Keratinocyte (primary cell): ENCODE measurements at regions not wholly inside any gene's neighbourhood (a gene's known extent, or its start where the extent isn't known, plus 50 kb on each side); places are given as distances from the start of the nearest gene placed in this dataset.

ENCODE experiments used
- DNase-seq: peaks from one replicate; pipeline ENCODE4 v3.0.0-alpha.2; 2011; ENCODE audit warnings: low read depth, missing footprints, low spot score
- FAIRE-seq: peaks from 2 replicates; lab custom pipeline; 2011; peaks lifted over from hg19 to GRCh38; lab: Jason Lieb, UNC
- H2AFZ ChIP-seq: 2 replicates; pipeline ENCODE4 v1.6.0; 2012; ENCODE audit warnings: low read length, control low read depth, inconsistent platforms; ENCODE audit not compliant: control insufficient read depth
- H3K27ac ChIP-seq: 2 replicates; pipeline ENCODE4 v1.5.1; 2011; ENCODE audit warnings: low read length; ENCODE audit not compliant: control insufficient read depth, insufficient read depth
- H3K27me3 ChIP-seq: 3 replicates; pipeline ENCODE4 v1.6.0; 2011; ENCODE audit warnings: low read length; ENCODE audit not compliant: control insufficient read depth, insufficient read depth; ENCODE audit errors: extremely low read depth
- H3K36me3 ChIP-seq, 2 experiments: 2 replicates in 1 of 2; 3 replicates in 1 of 2; pipeline ENCODE4 v1.5.1; 2011; ENCODE audit warnings: low read length in 2 of 2, mild to moderate bottlenecking in 1 of 2; ENCODE audit not compliant: control insufficient read depth in 2 of 2, insufficient read depth in 2 of 2; ENCODE audit errors: extremely low read depth in 1 of 2
- H3K4me1 ChIP-seq: 3 replicates; pipeline ENCODE4 v1.5.1; 2011; ENCODE audit warnings: low read length; ENCODE audit not compliant: control insufficient read depth, insufficient read depth; ENCODE audit errors: extremely low read depth
- H3K4me2 ChIP-seq: 3 replicates; pipeline ENCODE4 v1.6.0; 2011; ENCODE audit warnings: low read depth, low read length; ENCODE audit not compliant: control insufficient read depth, insufficient read depth; ENCODE audit errors: extremely low read depth
- H3K4me3 ChIP-seq, 3 experiments: fragments of 200-600 bp in 1 of 3; sonication (generic) in 1 of 3; 2 replicates in 2 of 3; 3 replicates in 1 of 3; pipeline ENCODE4 v1.5.1; 2011 to 2016; ENCODE audit warnings: low read length in 3 of 3, mild to moderate bottlenecking in 3 of 3, control low read depth in 2 of 3, inconsistent platforms in 1 of 3, low read depth in 1 of 3, mixed read lengths in 1 of 3, mixed run types in 1 of 3, moderate library complexity in 1 of 3; ENCODE audit not compliant: control insufficient read depth in 2 of 3, insufficient read depth in 2 of 3; ENCODE audit errors: extremely low read depth in 1 of 3
- H3K79me2 ChIP-seq: 2 replicates; pipeline ENCODE4 v1.6.0; 2012; ENCODE audit warnings: low read length; ENCODE audit not compliant: control insufficient read depth, insufficient read depth
- H3K9ac ChIP-seq: 3 replicates; pipeline ENCODE4 v1.6.0; 2011; ENCODE audit warnings: low read length; ENCODE audit not compliant: control insufficient read depth, insufficient read depth; ENCODE audit errors: extremely low read depth
- H3K9me1 ChIP-seq: 3 replicates; pipeline ENCODE4 v1.6.0; 2011; ENCODE audit warnings: low read length; ENCODE audit not compliant: control insufficient read depth, insufficient read depth; ENCODE audit errors: extremely low read depth
- H3K9me3 ChIP-seq: 2 replicates; pipeline ENCODE4 v1.5.1; 2012; ENCODE audit warnings: low read depth, low read length; ENCODE audit not compliant: control insufficient read depth
- H4K20me1 ChIP-seq: 3 replicates; pipeline ENCODE4 v1.6.0; 2011; ENCODE audit warnings: low read length; ENCODE audit not compliant: control insufficient read depth, insufficient read depth; ENCODE audit errors: extremely low read depth
- CTCF ChIP-seq, 3 experiments: IDR thresholded peaks in 1 of 3; conservative IDR thresholded peaks in 1 of 3; optimal IDR thresholded peaks in 1 of 3; 2 replicates in 2 of 3; 3 replicates in 1 of 3; pipeline versions ENCODE3 to v1.5.1; 2011; ENCODE audit warnings: low read length in 3 of 3, mild to moderate bottlenecking in 3 of 3, moderate library complexity in 2 of 3, control low read depth in 1 of 3, inconsistent platforms in 1 of 3; ENCODE audit not compliant: insufficient read depth in 2 of 3; ENCODE audit errors: extremely low read depth in 1 of 3
- EZH2 ChIP-seq: IDR thresholded peaks from one replicate; pipeline ENCODE4 v1.6.1; 2012; ENCODE audit warnings: inconsistent platforms, mild to moderate bottlenecking, low read length, moderate library complexity
- dilution Hi-C: fragments of 300-500 bp; cut with MboI; formaldehyde crosslinking; loops from one replicate; pipeline ENCODE4 v1.7.0; 2020; ENCODE audit warnings: low sequenced_read_pairs; ENCODE audit not compliant: extremely low pct_ligation_motif_present

GRCh38 chr2:221268631-221269030, 303.5 kb downstream of the EPHA4 start:
- dilution Hi-C loops: no loop called here
- Histone ChIP-seq H3K4me2 (no peak overlapping the region), H3K4me3 (no peak overlapping the region), H3K27me3 (no peaks in the 10 kb centered on the region), H3K79me2 (no peaks in the 10 kb centered on the region), H4K20me1 (no peaks in the 10 kb centered on the region), H3K27ac (no peak overlapping the region), H2AFZ (no peak overlapping the region), H3K4me1 (no peaks in the 10 kb centered on the region), H3K9me1 (no peaks in the 10 kb centered on the region), H3K9me3 (no peaks in the 10 kb centered on the region), H3K36me3 (no peaks in the 10 kb centered on the region), H3K9ac (no peak overlapping the region)
- no peak for DNase-seq
- TF ChIP-seq EZH2 (no peak), CTCF (optimal IDR thresholded peaks at IDR 0.05 in 1 of 3, IDR thresholded peaks at IDR 0.05 in 1 of 3, conservative IDR thresholded peaks at IDR 0.05 in 1 of 3; ENCODE audit: extremely low read depth in 1 of 3, insufficient read depth in 2 of 3, low read length in 3 of 3) (no peak)
- FAIRE-seq: no peak

- H3K79me2 ChIP-seq: no peaks in the 10 kb centered on the region
- H3K9me3 ChIP-seq: no peaks in the 10 kb centered on the region
- H4K20me1 ChIP-seq: no peaks in the 10 kb centered on the region
- H3K36me3 ChIP-seq: no peaks in the 10 kb centered on the region
- H2AFZ ChIP-seq: no peak overlapping the region
- DNase-seq (no peak), FAIRE-seq (no peak)
- H3K27me3 ChIP-seq: no peaks in the 10 kb centered on the region
- H3K9me1 ChIP-seq: no peaks in the 10 kb centered on the region
- H3K4me3 ChIP-seq: no peak overlapping the region
- no peak overlapping the region for H3K27ac ChIP-seq
- TF ChIP-seq CTCF (optimal IDR thresholded peaks at IDR 0.05 in 1 of 3, IDR thresholded peaks at IDR 0.05 in 1 of 3, conservative IDR thresholded peaks at IDR 0.05 in 1 of 3; ENCODE audit: extremely low read depth in 1 of 3, insufficient read depth in 2 of 3, low read length in 3 of 3) (no peak), EZH2 (no peak)
- H3K4me2 ChIP-seq: no peak overlapping the region
- H3K4me1 ChIP-seq: no peaks in the 10 kb centered on the region
- dilution Hi-C loops: no loop called here
- H3K9ac ChIP-seq: no peak overlapping the region
These were observed 301.3 kb downstream of the EPHA4 start for GRCh38 chr2:221270806-221271205.
